ENCODE measurements at regions not wholly inside any gene's neighbourhood (a gene's known extent, or its start where the extent isn't known, plus 50 kb on each side); places are given as distances from the start of the nearest gene placed in this dataset.

DNA sequence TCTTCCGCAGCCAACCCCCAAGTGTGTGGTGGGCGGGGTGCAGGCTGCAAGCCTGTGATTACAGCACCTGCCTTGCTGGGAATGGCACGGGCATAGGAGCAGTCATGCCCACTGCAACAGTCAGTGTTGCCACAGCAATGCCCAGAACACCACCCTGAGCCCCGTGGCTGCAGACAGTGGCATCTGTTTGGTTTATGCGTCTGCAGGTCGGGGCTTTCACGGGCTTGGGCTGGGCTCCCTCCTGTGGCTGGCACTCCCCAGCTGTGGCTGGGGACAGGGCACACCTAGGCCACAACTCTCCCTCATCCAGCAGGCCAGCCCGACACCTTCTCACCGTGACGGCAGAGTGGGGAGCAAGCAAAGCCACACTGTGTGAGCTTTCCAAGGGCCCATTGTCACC lies 115.3 kb upstream of the C1QTNF9B start:
- DNase-seq, result no peak

DNA sequence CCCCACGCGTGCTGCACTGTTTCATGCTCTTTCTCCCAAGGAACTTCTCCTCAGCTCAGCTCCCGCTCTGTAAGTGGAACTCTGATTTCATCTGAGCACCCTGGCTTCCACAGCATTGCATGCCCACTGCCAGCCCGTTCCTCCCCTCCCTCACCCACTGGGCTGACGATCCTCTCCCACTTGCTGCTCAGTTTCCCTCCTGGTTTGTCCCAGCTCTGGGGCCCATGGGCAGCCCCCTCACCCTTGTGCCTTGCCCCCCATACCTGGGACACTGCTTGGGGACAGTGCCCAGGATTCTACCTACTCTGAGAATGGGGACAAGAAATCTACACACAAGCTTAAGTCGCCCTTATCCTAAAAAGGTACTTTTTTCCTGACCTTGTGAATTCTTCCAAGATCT lies 115.9 kb upstream of the C1QTNF9B start:
- DNase-seq, result no peak

DNA sequence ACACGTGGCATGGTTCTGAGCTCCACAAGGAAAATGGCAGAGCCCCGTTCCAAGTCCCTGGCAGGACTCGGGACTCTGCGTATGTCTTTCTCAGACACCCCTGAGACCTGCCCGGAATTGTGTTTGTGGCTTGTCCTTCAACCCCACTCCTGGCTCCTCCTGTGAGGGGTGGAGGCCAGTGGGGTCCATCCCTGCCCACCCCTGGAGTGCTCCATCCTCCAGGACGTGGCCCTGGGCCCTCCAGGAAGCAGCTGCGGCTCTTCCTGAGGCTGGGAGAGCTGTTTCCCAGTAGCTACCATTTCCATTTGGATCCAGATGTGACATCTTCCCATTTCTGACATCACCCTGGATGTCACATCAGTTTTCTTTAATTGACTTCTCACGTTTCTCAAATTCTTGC lies 118.7 kb upstream of the C1QTNF9B start:
- no peak for DNase-seq

DNA sequence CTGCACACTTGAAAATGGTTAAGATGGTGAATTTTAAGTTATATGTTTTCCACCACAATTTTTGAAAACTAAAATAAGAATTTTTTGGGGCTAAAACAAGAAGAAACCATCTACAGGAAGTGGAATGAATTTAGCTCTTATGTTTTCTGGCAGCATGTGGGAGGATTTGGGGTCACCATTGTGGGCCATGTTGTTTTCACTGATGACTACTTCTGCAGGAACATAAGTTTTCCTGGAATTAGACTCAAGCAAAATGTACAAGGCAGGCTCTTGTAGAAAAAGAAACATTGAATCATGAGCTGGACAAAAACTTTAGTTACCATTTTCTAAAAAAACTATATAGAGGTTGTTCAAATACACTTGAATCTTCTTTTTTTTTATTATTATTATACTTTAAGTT lies 125.3 kb upstream of the C1QTNF9B start:
- DNase-seq, result no peak

DNA sequence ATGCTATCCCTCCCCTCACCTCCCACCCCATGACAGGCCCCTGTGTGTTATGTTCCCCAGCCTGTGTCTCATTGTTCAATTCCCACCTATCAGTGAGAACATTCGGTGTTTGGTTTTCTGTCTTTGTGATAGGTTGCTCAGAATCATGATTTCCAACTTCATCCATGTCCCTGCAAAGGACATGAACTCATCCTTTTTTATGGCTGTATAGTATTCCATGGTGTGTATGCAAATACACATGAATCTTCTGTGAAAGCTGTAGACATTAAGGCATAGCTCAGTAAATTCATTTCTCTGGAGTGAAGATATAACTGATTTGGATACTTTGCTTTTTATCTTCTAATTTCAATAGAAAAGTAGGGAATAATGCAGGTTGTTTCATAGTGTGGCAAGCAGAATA lies 125.8 kb upstream of the C1QTNF9B start:
- no peak for DNase-seq

DNA sequence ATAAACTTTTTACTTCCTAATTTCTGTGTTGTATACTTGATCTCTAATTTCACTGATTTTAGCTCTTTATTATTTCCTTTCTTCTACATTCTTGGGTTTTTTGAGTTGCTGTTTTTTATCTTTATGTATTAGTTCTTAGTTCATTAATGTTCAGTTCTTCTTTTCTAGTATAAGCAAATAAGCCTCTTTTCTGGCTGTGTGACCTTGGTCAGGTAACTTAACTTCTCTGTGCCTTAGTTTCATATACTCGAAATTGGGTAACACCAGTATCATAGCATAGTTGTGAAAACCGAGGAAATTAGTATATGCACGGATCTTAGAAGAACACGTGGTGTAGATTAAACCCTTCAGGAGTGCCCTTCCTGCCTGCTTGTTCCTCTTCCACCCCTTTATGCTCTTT lies 130.2 kb upstream of the C1QTNF9B start:
- no peak for DNase-seq

DNA sequence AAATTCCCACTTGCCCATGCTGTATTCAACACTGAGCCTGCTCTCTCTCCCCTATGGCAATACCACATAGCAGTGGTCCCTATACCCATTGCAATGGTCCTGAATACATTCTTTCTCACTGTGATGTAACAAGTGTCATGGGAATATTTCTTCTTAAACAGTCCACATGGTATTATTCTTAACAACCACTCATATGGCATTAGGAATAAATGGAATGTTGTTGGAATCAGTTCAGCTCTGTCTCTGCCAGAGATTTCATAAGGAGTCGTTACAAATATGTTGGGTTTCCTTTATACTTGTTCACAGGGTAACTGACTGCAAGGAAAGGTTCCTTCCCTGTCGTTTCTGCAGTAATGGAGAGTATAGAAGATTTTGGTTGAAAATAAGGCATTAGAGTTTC lies 128.3 kb upstream of the SPATA13 start:
- no peak for DNase-seq

DNA sequence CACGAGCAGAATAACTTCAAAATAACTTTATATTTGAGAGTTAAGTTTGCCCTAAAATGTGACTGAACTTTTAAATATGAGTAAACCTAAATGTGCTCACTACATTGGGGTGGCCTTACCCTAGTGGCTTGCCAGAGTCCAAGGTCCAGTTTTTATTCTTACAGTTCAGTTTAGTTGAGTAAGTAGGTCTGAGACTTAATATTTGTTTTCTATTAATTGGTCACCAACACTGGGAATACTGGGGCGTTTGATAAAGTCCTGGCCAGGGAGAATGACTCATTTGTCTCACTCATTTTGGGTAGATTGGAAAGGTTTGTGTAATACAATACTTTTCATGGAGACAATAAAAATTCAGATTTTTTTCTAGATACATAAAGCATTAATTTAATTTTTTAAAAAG lies 127.8 kb upstream of the SPATA13 start:
- no peak for DNase-seq

DNA sequence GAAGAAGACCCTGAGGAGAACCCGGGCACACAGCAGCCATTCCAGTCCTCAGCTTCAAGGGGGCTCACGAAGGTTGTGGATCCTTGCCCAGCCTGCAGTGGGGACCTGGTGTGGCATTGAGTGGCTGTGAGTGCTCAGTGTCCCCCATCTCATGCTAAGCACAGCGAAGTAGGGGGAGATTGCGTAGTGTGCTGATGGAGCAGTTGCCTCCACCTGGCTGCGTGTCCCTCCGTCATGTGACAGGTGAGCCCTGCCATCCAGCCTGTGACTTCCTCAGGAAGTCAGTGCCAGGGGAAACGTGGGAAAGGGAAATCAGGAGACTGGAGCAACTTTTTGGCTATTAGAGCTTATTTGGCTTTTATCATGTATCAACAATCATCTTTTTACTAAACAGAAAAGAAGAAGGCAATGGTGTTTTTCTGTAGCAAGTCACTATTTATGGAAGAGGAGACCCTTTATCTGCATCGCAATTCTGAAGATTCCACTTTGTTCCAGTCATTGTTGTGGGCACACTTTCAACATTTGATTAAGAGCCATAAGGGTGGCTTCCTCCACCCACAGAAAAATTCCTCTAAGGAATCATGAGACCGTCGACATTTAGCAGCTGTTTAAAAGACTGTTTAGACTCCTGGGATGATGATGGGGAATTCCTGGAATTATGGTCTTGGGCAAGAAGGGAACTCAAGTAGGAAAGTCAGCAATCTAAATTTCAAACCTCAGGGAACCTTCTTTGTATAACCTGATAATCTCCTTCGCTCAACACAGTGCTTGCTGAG lies 126.8 kb upstream of the SPATA13 start:
- no peak for DNase-seq

DNA sequence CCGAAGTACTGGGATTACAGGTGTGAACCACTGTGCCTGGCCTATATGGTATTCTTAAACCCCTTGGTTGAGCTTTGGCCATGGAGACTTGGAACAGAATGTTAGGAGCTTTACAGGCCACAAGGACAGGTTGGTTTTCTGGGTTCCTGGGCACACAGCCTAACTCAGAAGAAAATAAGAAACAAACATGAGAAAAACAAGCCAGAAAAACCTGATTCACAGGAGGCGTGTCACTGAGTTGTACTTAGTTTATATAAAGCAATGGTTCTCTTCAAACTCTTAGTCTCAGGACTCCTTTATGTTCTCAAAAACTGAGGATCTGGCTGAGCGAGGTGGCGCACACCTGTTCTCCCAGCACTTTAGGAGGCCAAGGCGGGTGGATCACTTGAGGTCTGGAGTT lies 125.1 kb upstream of the SPATA13 start:
- DNase-seq, result no peak

DNA sequence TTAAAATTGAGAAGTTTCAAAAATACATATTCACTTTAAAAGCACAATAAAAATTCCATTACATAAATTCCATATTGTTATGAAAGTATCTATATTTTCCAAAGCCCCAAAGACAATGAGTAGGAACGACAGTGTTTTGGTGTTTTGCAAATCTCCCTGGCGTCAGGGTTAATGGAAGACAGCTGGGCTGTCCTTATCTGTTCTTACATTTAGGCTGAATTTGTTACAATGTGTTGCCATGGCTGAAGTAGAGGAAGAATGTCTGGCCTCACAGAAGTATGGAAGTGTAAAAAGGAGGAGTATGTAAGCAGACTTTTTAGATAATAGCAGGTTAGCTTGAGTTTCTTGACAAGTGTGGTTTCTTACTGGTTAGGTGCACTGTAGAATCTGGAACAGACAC lies 124.4 kb upstream of the SPATA13 start:
- no peak for DNase-seq

DNA sequence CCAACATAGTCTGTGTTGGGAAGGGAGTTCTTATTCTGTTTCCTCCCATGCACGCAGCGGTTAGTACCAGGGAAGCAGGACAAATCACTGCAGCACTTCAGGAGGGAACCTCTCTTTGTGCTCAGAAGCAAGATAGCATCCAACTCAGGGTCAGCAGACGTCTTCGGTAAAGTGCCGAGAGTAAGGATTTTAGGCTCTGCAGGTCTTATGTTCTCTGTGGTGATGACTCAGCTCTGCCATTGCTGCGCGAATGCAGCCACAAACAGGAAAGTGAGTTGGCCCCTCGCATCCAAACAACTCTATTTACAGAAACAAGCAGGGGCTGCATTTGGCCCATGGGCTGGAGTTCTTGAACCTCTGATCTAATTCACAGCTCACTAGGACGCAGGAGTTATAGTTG lies 122.1 kb upstream of the SPATA13 start:
- DNase-seq, result no peak

DNA sequence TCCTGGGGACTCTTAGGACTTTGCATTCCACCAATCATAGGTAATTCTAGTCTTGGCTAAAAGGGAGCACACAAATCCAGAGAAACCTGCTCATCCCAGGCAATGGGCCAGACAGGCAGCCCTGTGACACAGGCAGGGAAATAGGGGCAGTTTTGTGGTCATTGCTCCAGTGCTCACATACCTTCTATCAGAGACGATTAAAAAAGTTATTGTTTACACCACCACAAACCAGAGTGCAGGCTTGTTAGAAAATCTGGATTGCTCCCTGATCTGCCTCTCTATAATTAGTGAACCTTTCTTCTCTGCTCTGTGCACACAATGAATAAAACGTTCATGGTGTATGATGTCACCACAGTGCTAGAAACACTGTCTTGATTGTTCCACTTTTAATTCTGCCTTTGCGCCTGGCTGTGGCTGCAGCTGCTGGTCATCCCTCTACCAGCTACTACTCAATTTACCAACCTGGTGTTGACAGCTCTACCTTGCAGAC lies 121.6 kb upstream of the SPATA13 start:
- DNase-seq, result no peak

DNA sequence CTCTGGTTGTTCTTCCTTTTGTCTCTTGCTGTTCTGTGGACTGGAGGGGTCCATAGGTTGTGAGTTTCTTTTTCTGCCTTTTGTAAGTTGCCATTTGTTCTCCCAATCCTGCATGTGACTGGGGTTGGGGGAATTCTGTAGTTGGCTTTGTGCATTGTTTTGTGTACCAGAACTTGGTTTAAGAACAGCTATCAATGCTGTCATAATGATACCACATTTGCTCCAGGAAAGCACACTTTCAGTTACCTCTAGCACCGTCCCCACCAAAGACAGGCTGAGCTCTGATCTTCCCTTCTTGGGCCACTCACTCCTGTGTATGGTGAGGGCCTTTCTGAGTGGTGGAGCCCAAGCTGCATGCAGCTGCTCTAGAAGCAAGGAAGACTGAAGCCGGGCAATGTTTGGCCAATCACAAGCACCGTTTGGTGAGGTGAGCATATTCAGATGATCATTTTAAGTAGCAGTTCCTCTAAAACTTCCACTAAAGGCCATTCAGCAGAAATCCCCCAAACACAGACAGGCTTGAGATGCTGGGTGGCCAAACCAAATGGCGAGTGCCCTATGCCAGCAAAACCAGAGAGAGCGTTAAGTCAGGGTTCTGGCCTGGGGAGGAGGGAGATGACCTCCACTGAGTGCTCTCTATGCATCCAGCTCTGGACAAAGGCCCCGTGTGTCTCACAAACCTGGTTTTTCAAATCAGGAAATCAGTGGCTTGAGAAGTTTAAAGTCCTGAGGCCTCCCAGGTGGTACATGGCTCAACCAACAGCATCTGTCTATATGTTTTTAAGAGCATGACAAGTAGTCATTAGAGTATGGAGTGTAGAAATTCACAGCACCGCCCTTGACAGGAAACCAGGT lies 120.7 kb upstream of the SPATA13 start:
- no peak for DNase-seq

DNA sequence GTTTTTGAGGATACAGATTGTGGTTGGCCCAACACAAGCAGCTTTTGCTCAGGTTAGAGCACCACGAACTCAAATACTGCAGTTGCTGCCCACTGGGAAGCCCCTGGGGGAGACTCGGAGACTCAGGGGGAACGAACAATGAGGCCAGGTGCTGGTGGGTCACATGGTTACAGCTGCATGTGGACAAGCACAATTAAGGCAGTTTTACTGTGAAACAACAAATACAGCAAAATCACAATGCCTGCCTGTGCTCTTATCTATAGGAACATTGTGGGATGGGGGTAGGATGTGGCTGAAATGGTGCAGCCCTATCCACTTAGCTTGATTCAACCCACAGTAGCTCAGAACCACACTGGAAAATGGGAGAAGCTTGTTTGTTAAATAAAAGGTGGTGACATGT lies 119.7 kb upstream of the SPATA13 start:
- DNase-seq, result no peak

DNA sequence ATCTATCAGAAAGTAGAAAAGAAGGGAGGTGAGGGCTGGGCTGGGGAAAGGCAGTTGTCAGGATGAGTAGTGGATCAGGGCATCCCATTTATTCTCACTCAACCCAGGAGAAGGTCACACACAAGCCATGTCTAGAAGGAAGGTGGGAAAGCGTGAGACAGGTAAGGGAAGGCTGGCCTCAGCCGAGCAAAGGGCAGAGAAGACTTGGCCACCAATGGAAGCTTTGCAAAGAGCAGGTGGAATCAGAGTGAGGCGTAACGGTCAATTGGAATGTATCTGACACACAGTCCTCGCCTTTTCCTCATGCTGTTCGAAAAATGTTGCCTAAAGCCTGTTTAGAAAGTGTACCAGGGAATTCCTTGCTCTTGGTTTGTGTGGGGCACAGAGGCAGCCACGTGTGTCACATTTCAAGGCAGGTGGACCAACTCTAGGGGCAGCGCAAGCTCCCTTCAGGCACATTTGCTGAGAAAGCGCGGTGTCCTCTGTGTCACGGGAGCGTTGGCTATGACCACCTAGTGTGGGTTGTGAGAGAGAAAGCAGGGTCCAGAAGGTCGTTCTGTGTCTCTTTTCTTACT lies 118.8 kb upstream of the SPATA13 start:
- DNase-seq, result no peak

DNA sequence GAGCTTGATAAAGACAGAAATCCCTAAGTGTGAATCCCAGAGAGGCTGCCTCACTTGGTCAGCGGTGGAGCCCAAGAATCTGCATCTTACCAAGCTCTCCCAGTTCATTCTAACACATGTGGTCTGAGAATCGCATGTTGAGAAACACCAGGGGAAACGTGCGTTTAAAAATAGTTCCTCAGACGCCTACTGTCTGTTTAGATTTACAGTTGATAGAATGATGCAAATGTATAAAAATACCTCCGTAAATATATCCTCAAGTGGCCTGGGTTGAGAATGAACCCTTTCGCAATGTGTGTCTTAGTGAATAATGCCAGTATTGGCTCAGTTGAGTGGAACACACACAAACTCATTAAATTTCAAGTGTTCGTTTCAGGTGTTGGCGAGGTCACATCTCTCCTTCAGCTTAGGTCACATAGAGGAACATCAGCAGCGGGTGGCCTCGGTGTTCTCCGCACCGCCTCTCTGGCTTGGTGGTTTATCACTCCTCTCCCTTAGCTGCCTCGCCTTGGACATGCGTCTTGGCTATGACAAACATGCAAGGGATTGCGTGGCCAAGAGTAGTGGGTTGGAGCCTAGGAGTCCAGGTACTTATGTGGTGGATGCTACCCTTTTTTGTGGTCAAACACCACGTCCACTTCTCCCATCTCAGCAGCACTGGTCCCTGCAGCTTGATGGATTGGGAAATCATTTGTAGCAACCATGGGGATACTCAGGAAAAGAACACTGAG lies 117.6 kb upstream of the SPATA13 start:
- DNase-seq, result no peak

DNA sequence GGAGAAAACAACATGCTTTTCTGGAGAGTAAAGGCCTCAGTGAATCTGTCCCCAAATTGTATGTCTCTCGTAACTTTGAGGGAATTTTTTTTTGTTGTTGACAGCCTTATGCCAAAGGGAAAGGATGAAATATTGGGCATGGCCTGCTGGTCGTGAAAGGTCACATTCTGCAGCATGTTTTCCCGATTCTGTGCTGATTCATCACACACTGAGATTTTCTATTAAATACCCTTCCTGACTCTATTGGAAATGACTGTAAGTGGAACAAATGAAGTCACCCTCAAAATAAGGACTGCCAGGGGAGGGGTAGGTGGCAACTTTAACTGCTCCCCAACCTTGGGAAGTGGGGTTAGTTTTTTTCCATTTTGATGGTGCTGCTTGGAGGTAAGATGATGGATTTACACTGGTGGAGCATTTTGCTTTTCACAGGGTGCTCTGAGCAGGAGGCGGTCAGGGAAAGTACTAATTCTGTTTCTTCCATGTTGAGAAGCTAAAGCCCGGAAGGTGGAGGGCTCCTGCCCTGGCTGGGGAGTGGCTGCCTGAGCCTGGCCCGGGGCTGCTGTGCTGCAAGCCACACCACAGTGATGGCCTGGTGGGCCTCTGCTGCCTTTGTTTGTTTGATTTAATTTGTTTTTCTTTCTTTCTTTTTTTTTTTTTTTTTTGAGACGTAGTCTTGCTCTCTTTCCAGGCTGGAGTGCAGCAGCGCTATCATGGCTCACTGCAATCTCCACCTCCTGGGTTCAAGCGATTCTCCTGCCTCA lies 116.8 kb upstream of the SPATA13 start:
- DNase-seq, result no peak

DNA sequence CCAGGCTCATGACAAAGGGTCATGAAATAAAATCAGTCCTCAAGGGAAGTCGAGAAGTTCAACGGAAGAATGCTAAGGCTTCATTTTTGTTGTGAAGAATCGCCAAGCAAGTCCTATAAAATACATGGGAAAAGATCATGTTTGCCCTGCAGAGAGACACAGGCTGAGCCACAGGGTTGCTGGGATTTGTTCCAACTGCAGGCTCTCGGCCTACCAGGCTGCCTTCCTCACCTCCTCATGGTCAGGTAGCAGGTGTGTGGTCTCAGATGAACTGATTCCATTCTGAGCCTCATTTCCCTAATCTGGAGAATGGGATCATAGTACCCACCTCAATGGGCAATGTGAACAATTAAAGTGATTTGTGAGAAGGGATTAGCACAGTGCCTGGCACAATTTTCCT lies 114.9 kb upstream of the SPATA13 start:
- no peak for DNase-seq

DNA sequence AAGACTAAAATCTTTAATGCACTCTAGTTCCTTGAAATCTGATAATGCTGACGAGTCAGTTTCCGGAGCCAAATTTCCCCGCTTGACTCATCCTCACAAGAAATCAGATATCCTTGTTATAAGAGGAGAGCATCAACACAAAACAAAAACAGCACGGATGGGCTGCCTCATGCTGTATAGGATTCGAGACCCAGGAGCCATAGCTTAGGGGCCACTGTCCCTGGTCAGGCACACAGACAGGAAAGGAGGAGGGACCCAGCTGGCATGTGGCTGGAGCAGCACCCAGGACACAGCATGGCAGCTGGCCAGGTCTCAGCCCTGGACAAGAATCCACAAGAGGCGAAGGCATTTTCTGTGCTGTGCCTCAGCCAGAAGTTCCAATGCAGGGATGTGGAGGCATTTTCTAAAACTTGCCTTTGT lies 110.2 kb upstream of the SPATA13 start:
- no peak for DNase-seq

DNA sequence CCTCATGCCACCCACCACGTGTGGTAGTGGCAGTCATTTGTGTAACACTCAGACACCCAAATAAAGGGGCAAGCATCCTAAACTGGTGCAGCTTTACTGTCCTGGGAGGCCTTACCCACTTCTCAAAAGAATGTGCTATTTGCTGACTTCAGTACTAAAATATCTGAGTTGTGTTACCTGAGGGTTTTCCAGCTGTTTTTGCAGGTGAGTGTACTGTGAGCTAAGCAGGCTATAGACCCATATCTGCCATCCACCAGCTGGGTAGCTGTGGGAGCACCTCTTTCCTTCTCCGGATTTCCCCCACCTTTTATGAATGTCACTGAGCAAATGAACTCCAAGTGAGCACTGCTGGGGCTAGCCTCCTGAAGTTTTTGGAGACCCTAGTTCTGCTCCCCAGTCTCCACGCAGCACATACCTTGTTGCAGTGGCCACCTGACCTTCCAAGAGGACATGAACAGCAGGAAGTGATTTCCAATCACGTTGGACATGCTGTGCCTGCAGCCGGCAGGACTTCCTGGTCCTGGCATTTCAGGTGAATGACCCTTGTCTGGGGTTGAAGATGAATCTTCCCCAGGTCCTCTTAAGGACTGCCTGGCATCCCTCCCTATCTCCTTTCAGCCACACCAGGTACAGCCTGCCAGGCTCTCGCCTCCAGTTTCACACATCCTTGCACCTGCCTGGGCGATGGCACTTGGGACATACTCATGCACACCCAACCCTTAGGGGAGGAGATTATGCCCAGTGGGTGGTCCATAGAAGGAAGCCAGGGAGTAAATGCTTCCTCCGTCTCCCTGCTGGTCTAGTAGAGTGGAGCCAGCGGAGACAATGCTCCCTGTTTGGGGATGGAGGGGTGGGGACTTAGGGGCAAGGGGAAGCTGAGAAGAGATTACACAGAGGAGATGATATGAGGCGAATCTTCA lies 109.5 kb upstream of the SPATA13 start:
- no peak for DNase-seq
